ENCODE measurements at regions not wholly inside any gene's neighbourhood (a gene's known extent, or its start where the extent isn't known, plus 50 kb on each side); places are given as distances from the start of the nearest gene placed in this dataset.

- no peak for TF ChIP-seq CTCF (IDR thresholded peaks at IDR 0.05; ENCODE audit: low read depth, low read length)
- TF ChIP-seq POLR2A (IDR thresholded peaks at IDR 0.05; ENCODE audit: extremely low read depth, insufficient read length) = no peak
These were observed 91.3 kb upstream of the RASEF start for GRCh38 chr9:83154087-83154736.

Data from NB4 (cell line).